Peyer's patch (tissue), 4 donors: ENCODE measurements at regions not wholly inside any gene's neighbourhood (a gene's known extent, or its start where the extent isn't known, plus 50 kb on each side); places are given as distances from the start of the nearest gene placed in this dataset.

Source experiments
- CTCF ChIP-seq, 6 experiments: fragments of 450-650 bp in 4 of 6; fragments of 200-600 bp in 2 of 6; sonication (generic) in 1 of 6; IDR thresholded peaks; one replicate each; pipeline ENCODE4 v1.5.1; 2017 to 2019; ENCODE audit warnings: antibody characterized with exemption in 6 of 6, mild to moderate bottlenecking in 3 of 6, moderate library complexity in 1 of 6
- POLR2A ChIP-seq, 2 donors: fragments of 450-650 bp; IDR thresholded peaks; one replicate each; pipeline ENCODE4 v1.5.1; 2017; ENCODE audit warnings: antibody characterized with exemption in 2 of 2, mild to moderate bottlenecking in 2 of 2, moderate library complexity in 2 of 2

DNA sequence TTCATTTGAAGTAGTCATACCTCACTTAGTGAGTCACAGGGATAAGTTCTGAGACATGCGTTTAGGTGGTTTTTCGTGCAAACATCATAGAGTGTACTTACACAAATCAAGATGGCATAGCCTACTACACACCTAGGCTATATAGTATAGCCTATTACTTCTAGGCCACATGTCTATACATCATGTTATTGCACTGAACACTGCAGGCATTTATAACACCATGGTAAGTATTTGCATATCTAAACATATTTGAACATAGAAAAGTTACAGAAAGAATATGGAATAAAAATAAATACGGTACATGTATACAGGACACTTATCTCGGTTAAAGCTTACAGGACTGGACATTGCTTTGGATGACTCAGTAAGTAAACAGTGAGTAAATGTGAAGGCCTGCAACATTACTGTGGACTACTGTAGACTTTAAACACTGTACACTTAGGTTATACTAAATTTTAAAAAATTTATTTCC, 670.6 kb downstream of the SLC16A7 start:
- TF ChIP-seq CTCF (IDR thresholded peaks at IDR 0.05) (no peak), POLR2A (IDR thresholded peaks at IDR 0.05) (no peak)
